HepG2 (cell line): ENCODE measurements at regions not wholly inside any gene's neighbourhood (a gene's known extent, or its start where the extent isn't known, plus 50 kb on each side); places are given as distances from the start of the nearest gene placed in this dataset.
A peak's percentile ranks its signal among the peaks of the same experiment; 100 is the strongest.

ENCODE experiments used
- CEBPZ ChIP-seq: IDR thresholded peaks from 2 replicates; pipeline ENCODE4 v1.6.1; 2012; ENCODE audit warnings: low read length, improper control_type of control experiment
- EP300 ChIP-seq, 3 experiments: sonication (generic) in 1 of 3; formaldehyde crosslinking in 1 of 3; IDR thresholded peaks; 2 replicates each; pipeline versions ENCODE4 v1.5.1 to v1.6.1; 2011 to 2020; ENCODE audit warnings: low read depth in 2 of 3, low read length in 2 of 3, borderline replicate concordance in 1 of 3, improper control_type of control experiment in 1 of 3, mild to moderate bottlenecking in 1 of 3, missing genetic modification reagents in 1 of 3, moderate library complexity in 1 of 3
- FOXP1 ChIP-seq, 2 experiments: fragments of 450-650 bp in 1 of 2; IDR thresholded peaks; 2 replicates each; pipeline ENCODE4 v1.6.1; 2017 to 2018; ENCODE audit warnings: antibody characterized with exemption in 1 of 2
- KAT7 ChIP-seq: IDR thresholded peaks from 2 replicates; pipeline ENCODE4 v1.6.1; 2018; ENCODE audit warnings: borderline replicate concordance, missing compliant biosample characterization
- RORA ChIP-seq: sonication (generic); formaldehyde crosslinking; IDR thresholded peaks from 2 replicates; pipeline ENCODE4 v1.5.0; 2020; ENCODE audit warnings: mild to moderate bottlenecking, missing genetic modification reagents, moderate library complexity
- TEAD2 ChIP-seq: sonication (generic); formaldehyde crosslinking; IDR thresholded peaks from 2 replicates; pipeline ENCODE4 v1.9.0; 2021; ENCODE audit warnings: missing genetic modification reagents
- TFE3 ChIP-seq: IDR thresholded peaks from 2 replicates; pipeline ENCODE4 v1.6.1; 2016
- UBTF ChIP-seq: sonication (generic); formaldehyde crosslinking; IDR thresholded peaks from 2 replicates; pipeline ENCODE4 v1.4.0; 2020; ENCODE audit warnings: mild to moderate bottlenecking, missing genetic modification reagents
- ZNF264 ChIP-seq: sonication (generic); formaldehyde crosslinking; IDR thresholded peaks from 2 replicates; pipeline ENCODE4 v1.4.0; 2020; ENCODE audit warnings: missing genetic modification reagents
- ZNF367 ChIP-seq: sonication (generic); formaldehyde crosslinking; IDR thresholded peaks from 2 replicates; pipeline ENCODE4 v1.4.0; 2020; ENCODE audit warnings: missing genetic modification reagents, borderline replicate concordance
- ZNF432 ChIP-seq: sonication (generic); formaldehyde crosslinking; IDR thresholded peaks from 2 replicates; pipeline ENCODE4 v1.5.0; 2020; ENCODE audit warnings: missing genetic modification reagents, mild to moderate bottlenecking, borderline replicate concordance
- ZNF512 ChIP-seq: sonication (generic); formaldehyde crosslinking; IDR thresholded peaks from 2 replicates; pipeline ENCODE4 v1.4.0; 2020; ENCODE audit warnings: mild to moderate bottlenecking, missing genetic modification reagents
- ZNF576 ChIP-seq: sonication (generic); formaldehyde crosslinking; IDR thresholded peaks from 2 replicates; pipeline ENCODE4 v1.4.0; 2020; ENCODE audit warnings: mild to moderate bottlenecking, missing genetic modification reagents
- ZNF740 ChIP-seq: sonication (generic); formaldehyde crosslinking; IDR thresholded peaks from 2 replicates; pipeline ENCODE4 v1.4.0; 2020; ENCODE audit warnings: missing genetic modification reagents
- ZNF83 ChIP-seq: sonication (generic); formaldehyde crosslinking; IDR thresholded peaks from 2 replicates; pipeline ENCODE4 v1.4.0; 2020; ENCODE audit warnings: missing genetic modification reagents, mild to moderate bottlenecking, borderline replicate concordance
- ZSCAN12 ChIP-seq: sonication (generic); formaldehyde crosslinking; IDR thresholded peaks from 2 replicates; pipeline ENCODE4 v1.9.0; 2021; ENCODE audit warnings: mild to moderate bottlenecking, missing genetic modification reagents

GRCh38 chr4:4681653-4682052, 139.8 kb upstream of the STX18 start (continued):
- no peak for TF ChIP-seq CEBPZ
- TF ChIP-seq ZNF264 (CRISPR knock-in tag), result no peak
- no peak for TF ChIP-seq ZNF83 (CRISPR knock-in tag)
- TF ChIP-seq KAT7 (CRISPR knock-in tag), result no peak
- TF ChIP-seq ZNF576 (CRISPR knock-in tag), result no peak
- no peak for TF ChIP-seq FOXP1 (IDR thresholded peaks at IDR 0.05)
- no peak; the same call in 1 of the 2 replicates for TF ChIP-seq FOXP1 (CRISPR knock-in tag; IDR thresholded peaks at IDR 0.05)
- TF ChIP-seq ZSCAN12 (CRISPR knock-in tag), result no peak
- no peak for TF ChIP-seq ZNF432 (CRISPR knock-in tag)
- TF ChIP-seq UBTF, result no peak
- peak in 1 of 2 experiments; percentile 40; a peak in 2 of 4 replicates for TF ChIP-seq EP300 (IDR thresholded peaks at IDR 0.05; ENCODE audit: low read depth in 2 of 2, low read length in 2 of 2)
- no peak for TF ChIP-seq EP300 (CRISPR knock-in tag; IDR thresholded peaks at IDR 0.05; ENCODE audit: borderline replicate concordance)
- TF ChIP-seq ZNF367 (CRISPR knock-in tag), result no peak
- TF ChIP-seq TFE3 (CRISPR knock-in tag), result no peak
- no peak for TF ChIP-seq ZNF512 (CRISPR knock-in tag)
- TF ChIP-seq ZNF740 (CRISPR knock-in tag), result no peak
- no peak for TF ChIP-seq TEAD2
- TF ChIP-seq RORA (CRISPR knock-in tag), result no peak
